ENCODE measurements at regions not wholly inside any gene's neighbourhood (a gene's known extent, or its start where the extent isn't known, plus 50 kb on each side); places are given as distances from the start of the nearest gene placed in this dataset.

DNA sequence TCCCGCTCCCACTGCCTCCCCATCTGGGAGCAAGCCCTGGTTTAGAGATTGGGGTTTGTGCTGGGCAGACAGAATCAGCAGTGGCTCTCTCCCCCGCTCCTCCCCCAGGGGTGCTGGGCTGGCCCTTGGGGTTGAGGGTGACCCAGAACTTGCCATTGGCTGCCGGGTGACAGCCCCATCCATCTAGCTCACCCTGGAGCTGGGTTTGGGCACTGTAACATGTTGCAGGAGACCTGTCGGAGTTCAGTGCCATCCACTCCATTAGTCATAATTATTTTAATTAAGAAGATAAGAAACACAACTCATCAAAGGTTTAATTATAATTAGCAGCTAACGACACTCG is 111.4 kb upstream of the OTOS start:
- ATAC-seq (no peak), DNase-seq (no peak)
- intact Hi-C loops (cut with DNase I), result no loop called here
- 47% methylated on average over 6 of the region's 6 CpGs for WGBS
- peak overlapping the region; percentile 68 for H3K27ac ChIP-seq (ENCODE audit: low read length)
- no peaks in the 10 kb centered on the region for H3K27me3 ChIP-seq (ENCODE audit: control insufficient read depth, insufficient read depth)
- no peaks in the 10 kb centered on the region for H3K9me3 ChIP-seq (ENCODE audit: control insufficient read depth, low read length)
- peaks cover 11% of the 10 kb centered on the region for H3K4me1 ChIP-seq (ENCODE audit: control insufficient read depth, insufficient read depth, low read length)
- no peak overlapping the region for H3K4me3 ChIP-seq (ENCODE audit: low read length)

DNA sequence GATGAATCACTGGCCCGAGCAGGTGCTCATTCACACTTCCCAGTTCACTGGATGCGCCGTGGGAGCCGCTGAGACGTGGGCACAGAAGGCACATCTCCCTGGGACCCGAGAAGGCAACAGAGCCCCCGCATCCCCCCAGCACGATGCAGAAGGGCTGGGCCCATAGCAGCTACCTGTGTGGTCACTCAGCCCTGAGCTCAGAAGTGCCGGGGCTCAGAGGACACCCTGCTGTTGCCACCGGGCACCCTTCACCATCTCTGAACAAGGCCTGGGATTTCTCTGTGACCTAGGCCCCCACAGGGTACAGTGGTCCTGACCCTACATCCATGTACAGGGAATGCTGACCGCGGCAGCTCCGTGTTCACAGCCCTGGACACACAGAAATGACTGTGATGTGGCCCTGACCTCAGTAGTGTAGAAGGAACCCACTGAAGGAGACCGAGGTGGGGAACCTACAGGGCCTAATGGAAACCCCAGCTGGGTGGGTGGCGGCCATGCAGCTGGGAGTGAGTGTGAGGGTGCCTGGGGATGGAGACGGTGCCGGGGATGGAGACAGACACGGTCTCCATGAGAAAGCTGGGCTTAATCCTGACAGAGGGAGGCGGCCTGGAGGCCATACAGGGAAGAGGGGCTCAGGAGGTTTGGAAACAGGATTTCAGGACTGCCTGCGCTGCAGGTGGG is 111.9 kb upstream of the OTOS start:
- no peak for ATAC-seq
- H3K27ac ChIP-seq (ENCODE audit: low read length), result peak overlapping the region; percentile 68
- no peak overlapping the region for H3K4me3 ChIP-seq (ENCODE audit: low read length)
- peak in 2 of 3 donors; percentile 60 to 71 for DNase-seq
- peaks cover 11% of the 10 kb centered on the region for H3K4me1 ChIP-seq (ENCODE audit: control insufficient read depth, insufficient read depth, low read length)
- intact Hi-C loops (cut with DNase I), result no loop called here
- H3K27me3 ChIP-seq (ENCODE audit: control insufficient read depth, insufficient read depth), result no peaks in the 10 kb centered on the region
- 83% methylated on average over 20 of the region's 20 CpGs for WGBS
- H3K9me3 ChIP-seq (ENCODE audit: control insufficient read depth, low read length), result no peaks in the 10 kb centered on the region

DNA sequence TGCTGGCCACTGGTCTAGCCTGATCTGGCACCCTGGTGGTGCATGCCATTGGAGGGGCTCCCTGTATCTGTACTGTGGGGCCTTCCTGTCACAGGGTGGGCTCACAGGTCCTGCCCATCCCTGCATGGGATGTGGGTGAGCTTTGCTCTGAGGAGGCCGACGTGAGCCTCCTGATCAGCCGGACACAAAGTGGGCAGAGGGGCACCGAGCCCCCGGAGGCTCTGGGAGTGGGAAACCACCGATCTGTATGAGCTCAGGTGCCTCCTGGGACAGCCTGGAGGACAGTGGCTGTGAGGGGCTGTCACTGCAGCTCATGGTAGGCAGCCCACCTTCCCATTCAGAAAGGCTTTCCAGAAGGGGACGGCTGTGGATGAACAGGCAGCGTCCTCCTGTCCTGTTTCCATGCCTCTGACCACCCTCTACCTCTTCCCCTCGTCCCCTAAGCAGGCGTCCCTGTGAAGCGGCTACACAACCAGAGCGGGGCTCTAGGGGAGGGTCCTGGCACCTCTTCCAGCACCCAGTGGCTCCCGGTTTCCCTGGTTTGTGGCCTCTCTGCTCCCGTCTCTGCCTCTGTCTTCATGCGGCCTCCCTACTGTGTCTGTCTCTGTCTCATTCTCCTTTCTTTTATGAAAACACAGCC is 112.5 kb upstream of the OTOS start:
- WGBS, result 90% methylated on average over 15 of the region's 15 CpGs
- H3K4me1 ChIP-seq (ENCODE audit: control insufficient read depth, insufficient read depth, low read length), result peaks cover 9% of the 10 kb centered on the region
- no peak overlapping the region for H3K27ac ChIP-seq (ENCODE audit: low read length)
- intact Hi-C loops (cut with DNase I), result no loop called here
- no peaks in the 10 kb centered on the region for H3K9me3 ChIP-seq (ENCODE audit: control insufficient read depth, low read length)
- ATAC-seq (no peak), DNase-seq (peak in 2 of 3 donors; percentile 33 to 45)
- H3K4me3 ChIP-seq (ENCODE audit: low read length), result no peak overlapping the region
- no peaks in the 10 kb centered on the region for H3K27me3 ChIP-seq (ENCODE audit: control insufficient read depth, insufficient read depth)

DNA sequence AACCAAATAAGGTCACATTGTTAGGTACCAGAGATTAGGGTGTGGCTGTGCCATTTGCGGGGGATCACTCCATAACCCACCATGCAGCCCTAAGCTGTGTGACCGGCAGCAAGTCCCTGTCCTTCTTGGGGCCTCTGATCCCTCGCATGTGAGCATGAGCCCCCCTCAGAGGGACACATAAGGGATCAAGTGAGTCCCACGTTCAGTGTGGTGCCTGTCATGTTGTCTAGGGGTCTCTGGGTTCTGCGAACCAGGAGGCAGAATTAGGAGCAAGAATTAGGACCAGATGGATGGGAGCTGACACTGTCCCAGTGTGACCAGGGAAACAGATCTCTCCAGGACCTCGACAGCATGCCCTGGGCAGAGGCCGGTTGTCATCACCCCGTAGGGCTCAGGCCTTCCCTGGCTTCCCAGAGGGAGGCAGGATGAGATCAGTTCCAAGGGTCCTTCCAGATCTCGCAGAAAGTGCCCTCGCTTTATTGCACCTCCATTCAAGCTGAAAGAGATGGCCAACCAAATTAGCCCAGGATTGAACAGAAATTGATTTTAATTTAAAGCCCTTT is 113.2 kb upstream of the OTOS start:
- H3K9me3 ChIP-seq (ENCODE audit: control insufficient read depth, low read length), result no peaks in the 10 kb centered on the region
- DNase-seq (peak in 1 of 3 donors; percentile 11), ATAC-seq (no peak)
- intact Hi-C loops (cut with DNase I), result no loop called here
- 70% methylated on average over 10 of the region's 10 CpGs for WGBS
- H3K4me3 ChIP-seq (ENCODE audit: low read length), result no peak overlapping the region
- no peak overlapping the region for H3K27ac ChIP-seq (ENCODE audit: low read length)
- no peaks in the 10 kb centered on the region for H3K27me3 ChIP-seq (ENCODE audit: control insufficient read depth, insufficient read depth)
- peaks cover 8% of the 10 kb centered on the region for H3K4me1 ChIP-seq (ENCODE audit: control insufficient read depth, insufficient read depth, low read length)

DNA sequence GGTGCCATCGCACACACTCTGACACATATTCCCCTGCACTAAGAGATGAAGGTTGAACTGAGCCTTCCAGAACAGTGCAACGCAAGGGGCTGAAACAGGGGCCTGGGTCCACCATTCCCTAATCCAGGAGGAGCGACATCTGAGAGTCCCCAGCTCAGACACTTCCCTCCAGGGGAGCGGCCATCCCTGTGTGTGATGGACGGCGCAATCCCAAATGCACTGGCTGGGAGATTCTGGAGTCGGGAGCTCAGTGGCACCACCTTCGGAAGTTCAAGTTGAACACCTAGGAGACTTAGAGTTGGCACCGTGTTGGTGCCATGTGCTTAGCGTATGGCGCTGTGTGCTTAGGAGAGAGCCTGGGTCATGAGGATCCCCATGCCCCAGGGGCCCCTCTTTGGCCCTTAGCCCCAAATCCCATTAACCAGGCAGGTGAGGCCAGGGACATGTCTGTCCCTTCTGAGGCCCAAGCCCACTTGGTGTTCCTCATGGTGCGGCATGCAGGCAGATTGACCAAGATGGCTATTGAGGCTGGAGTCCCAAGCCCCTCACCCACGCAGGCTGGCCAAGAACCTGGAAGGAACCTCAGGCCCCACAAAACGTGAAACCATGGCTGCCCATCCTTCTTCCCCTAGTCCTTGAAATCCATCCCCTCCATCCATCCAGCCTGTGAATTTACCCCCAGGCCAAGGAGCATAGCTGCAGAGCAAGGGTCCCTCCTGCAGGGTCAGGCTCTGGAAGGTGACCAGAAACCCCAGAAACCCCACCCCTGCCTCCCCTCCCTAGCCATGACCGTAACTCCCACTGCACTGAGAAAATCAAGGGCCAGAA is 114.1 kb upstream of the OTOS start:
- no peak overlapping the region for H3K27ac ChIP-seq (ENCODE audit: low read length)
- 93% methylated on average over 15 of the region's 15 CpGs for WGBS
- no peaks in the 10 kb centered on the region for H3K9me3 ChIP-seq (ENCODE audit: control insufficient read depth, low read length)
- no peak overlapping the region for H3K4me3 ChIP-seq (ENCODE audit: low read length)
- no peak for ATAC-seq
- no peaks in the 10 kb centered on the region for H3K27me3 ChIP-seq (ENCODE audit: control insufficient read depth, insufficient read depth)
- H3K4me1 ChIP-seq (ENCODE audit: control insufficient read depth, insufficient read depth, low read length), result peaks cover 10% of the 10 kb centered on the region
- intact Hi-C loops (cut with DNase I), result no loop called here
- DNase-seq, result peak in 1 of 3 donors; percentile 33

DNA sequence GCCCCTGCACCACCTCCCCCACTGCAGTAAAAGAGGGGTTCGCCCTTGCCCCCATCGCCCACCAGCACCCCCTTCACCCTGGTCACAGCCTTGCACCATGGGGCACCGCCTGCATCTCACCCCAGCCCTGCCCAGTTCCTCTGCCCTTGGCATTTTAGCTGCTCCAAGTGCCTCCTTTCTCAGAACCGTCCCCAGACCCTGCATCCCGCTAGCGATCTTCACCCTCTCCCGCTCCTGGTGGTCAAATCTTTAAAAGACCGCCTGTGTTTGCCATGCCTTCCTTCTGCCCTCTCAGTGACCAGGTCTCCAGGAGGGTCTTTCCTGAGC is 114.7 kb upstream of the OTOS start:
- 84% methylated on average over 8 of the region's 8 CpGs for WGBS

DNA sequence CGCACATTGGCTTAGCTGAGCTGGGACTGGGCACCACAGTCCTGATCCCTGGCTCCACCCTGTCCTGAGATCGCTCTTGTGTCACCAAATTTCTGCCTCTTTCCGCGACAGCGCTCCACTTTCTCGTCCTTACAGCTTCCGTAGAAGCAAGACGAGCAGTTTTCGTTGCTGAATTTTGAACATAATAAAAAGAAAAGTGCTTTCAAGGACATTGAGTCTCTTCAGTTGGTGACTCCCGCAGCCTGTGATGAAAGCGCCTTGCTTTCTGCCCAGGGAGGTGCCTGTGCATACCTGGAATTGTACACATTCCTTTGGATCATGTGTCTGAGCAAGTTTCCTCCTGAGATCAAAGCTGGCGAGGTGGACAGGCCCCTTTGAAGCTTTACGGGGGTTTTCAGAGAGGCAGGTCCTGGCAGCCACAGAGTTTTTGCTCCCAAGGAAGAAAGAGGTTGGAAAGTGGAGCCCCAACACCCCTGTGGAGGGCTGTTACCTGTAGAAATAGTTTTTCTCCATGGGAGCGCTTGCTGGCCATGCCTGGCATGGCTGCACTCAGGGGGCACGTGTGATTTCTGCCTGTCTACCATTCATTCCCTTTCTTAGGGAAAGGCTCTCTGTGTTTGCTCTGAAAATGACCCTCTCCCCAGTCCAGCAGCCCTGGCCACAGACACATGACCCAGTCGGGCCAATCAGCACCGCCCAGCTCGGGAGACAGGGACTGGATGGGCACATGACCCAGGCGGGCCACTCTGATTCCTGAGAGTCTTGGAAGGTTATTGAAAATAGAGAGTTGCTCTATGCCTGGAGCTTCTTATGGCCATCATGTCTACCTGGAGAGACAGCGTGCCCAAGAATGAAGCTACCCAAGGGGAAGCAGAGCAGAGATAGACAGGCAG is 115.6 kb upstream of the OTOS start:
- Histone ChIP-seq H3K27me3 (ENCODE audit: control insufficient read depth, insufficient read depth) (no peaks in the 10 kb centered on the region), H3K4me3 (ENCODE audit: low read length) (no peak overlapping the region), H3K4me1 (ENCODE audit: control insufficient read depth, insufficient read depth, low read length) (peaks cover 9% of the 10 kb centered on the region), H3K27ac (ENCODE audit: low read length) (no peak overlapping the region), H3K9me3 (ENCODE audit: control insufficient read depth, low read length) (no peaks in the 10 kb centered on the region)
- intact Hi-C loops (cut with DNase I), result no loop called here
- DNase-seq, result peak in 2 of 3 donors; percentile 45 to 48
- 84% methylated on average over 20 of the region's 20 CpGs for WGBS
- ATAC-seq, result no peak

More for the DNA sequence above, 114.7 kb upstream of the OTOS start:
- Histone ChIP-seq H3K27ac (ENCODE audit: low read length) (no peak overlapping the region), H3K4me3 (ENCODE audit: low read length) (no peak overlapping the region), H3K9me3 (ENCODE audit: control insufficient read depth, low read length) (no peaks in the 10 kb centered on the region), H3K27me3 (ENCODE audit: control insufficient read depth, insufficient read depth) (no peaks in the 10 kb centered on the region), H3K4me1 (ENCODE audit: control insufficient read depth, insufficient read depth, low read length) (peaks cover 14% of the 10 kb centered on the region)
- intact Hi-C loops (cut with DNase I), result no loop called here
- DNase-seq (peak in 1 of 3 donors; percentile 36), ATAC-seq (no peak)

DNA sequence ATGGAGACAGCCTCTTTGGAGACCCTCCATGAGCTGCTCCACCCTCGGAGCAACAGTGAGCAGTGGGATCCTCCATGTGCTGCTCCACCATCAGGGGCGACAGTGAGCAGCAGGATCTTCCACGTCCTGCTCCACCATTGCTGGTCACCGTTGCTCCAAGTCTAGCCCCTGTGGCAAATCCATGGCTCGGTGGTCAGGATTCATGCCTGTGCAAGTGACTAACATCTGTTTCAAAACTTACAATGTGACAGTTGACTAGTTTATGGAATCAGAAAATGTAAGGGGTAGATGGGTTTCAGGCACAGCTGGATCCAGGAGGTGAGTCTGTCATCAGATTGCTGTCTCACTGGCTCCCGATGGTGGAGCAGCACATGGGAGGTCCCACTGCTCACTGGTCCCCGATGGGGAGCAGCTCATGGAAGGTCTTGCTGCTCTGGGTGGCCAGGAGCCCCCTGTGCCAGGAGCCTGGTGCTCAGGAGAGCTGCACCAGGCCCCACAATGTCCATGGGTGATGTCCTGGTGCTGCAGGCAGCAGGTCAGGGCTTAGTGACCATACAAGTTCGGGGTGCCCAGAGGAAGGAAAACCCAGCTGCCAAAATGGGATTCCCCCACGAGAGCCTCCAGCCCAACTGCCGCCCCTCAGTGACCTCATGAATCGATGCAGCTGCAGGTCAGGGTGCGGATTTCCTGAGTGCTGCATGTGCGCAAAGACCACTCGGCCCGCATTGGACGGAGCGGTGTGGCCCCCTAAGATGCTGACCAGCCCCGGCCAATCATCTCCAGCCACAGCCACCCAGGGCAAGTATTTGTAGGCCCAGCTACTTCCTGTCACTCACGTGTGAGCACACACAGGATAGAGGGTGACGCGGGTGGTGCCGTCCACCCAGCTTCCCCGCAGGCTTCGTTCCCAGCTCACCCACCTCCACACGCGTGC is 116.5 kb upstream of the OTOS start:
- Histone ChIP-seq H3K9me3 (ENCODE audit: control insufficient read depth, low read length) (no peaks in the 10 kb centered on the region), H3K27me3 (ENCODE audit: control insufficient read depth, insufficient read depth) (no peaks in the 10 kb centered on the region), H3K27ac (ENCODE audit: low read length) (no peak overlapping the region), H3K4me1 (ENCODE audit: control insufficient read depth, insufficient read depth, low read length) (peaks cover 9% of the 10 kb centered on the region), H3K4me3 (ENCODE audit: low read length) (no peak overlapping the region)
- ATAC-seq (no peak), DNase-seq (peak in 2 of 3 donors; percentile 30 to 41)
- 86% methylated on average over 26 of the region's 26 CpGs for WGBS
- intact Hi-C loops (cut with DNase I), result no loop called here

DNA sequence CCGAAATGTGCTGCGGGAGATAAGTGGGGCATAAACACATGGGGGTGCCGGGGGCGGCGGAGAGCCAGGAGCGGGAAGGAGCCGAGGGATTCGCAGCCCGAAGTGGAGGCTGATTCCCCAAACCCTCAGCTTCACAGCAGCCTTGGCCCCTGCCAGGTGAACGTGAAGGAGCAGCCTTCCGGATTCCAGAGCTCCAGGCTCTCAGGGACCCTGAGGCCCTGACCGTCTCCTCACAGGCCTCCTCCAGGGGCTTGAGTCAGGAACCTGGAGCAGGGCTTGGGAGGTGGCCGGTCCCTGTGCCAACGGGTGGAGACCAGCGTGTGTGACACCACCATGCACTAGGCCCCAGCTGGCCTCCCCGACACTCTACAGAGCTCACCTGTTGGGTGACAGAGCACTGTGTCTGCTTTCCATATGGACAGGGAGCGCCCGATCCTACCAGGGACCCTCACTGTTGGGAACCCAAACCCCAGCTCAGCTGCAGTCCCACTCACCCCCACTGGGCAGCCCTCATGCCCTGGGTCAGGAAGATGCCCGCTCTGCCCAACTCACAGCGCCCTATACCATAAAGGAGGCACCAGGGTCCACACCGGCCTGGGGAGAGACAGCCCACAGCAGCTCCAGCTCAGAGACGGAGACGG is 117.6 kb upstream of the OTOS start:
- Histone ChIP-seq H3K4me1 (ENCODE audit: control insufficient read depth, insufficient read depth, low read length) (peaks cover 9% of the 10 kb centered on the region), H3K9me3 (ENCODE audit: control insufficient read depth, low read length) (peaks cover 1% of the 10 kb centered on the region), H3K4me3 (ENCODE audit: low read length) (no peak overlapping the region), H3K27me3 (ENCODE audit: control insufficient read depth, insufficient read depth) (no peaks in the 10 kb centered on the region), H3K27ac (ENCODE audit: low read length) (peak overlapping the region; percentile 96)
- DNase-seq, result peak in 2 of 3 donors; percentile 38 to 55
- intact Hi-C loops (cut with DNase I), result no loop called here
- WGBS, result 92% methylated on average over 23 of the region's 23 CpGs
- peak in 1 of 2 donors; percentile 0 for ATAC-seq

Data from right cardiac atrium (tissue), 5 donors.